CD4-positive, alpha-beta T cell treated with Interleukin-17A for 1 hour (primary cell): ENCODE measurements at regions not wholly inside any gene's neighbourhood (a gene's known extent, or its start where the extent isn't known, plus 50 kb on each side); places are given as distances from the start of the nearest gene placed in this dataset.

ENCODE experiments used
- DNase-seq: peaks from one replicate; pipeline ENCODE4 v3.0.0-alpha.2; 2020

- DNase-seq: no peak
Observed at GRCh38 chr10:130637089-130637676, 501.0 kb downstream of the GLRX3 start.

- no peak for DNase-seq
Observed at GRCh38 chr10:130638991-130639390, 502.8 kb downstream of the GLRX3 start.

GRCh38 chr10:130642926-130643325 lies 506.7 kb downstream of the GLRX3 start:
- DNase-seq: no peak

GRCh38 chr10:130647341-130647740 lies 511.1 kb downstream of the GLRX3 start:
- DNase-seq: no peak

- DNase-seq: no peak
Observed at GRCh38 chr10:130648807-130649206, 512.6 kb downstream of the GLRX3 start.

DNA sequence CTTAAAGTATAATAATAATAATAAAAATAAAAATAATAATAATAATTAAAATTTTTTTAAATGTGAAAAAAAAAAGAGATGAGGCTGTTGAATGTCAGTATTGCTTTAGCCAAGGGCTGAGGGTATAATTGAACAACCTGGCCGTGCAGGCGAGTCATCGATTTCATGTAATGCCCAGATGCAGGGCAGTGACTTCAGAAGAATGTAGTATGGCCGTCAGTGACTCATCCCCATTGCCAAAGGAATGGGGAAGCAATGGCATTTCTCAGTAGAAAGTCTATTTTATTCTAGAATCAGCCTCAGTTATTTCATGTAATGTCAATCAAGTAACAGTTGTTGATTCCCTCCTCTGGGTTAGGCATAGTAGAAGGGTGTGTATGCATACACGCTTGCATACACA lies 516.4 kb downstream of the GLRX3 start:
- no peak for DNase-seq

- no peak for DNase-seq
Observed at GRCh38 chr10:130652964-130653578, 516.9 kb downstream of the GLRX3 start.

DNA sequence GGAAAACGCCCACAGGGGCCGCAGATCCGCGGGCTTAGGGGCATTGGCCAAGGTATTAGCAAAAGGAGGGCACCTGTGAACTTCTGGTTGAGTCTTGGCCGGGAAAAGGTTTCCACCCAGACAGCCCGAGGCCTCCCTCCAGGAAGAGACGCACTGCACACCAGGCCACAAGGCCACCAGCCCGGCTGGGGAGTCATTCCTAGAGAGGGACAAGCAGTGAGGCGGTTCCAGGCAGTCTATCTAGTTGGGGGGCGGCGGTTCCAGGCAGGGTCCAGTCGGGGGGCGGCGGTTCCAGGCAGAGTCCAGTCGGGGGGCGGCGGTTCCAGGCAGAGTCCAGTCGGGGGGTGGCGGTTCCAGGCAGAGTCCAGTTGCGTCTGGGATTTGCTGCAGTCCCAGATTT lies 518.5 kb downstream of the GLRX3 start:
- no peak for DNase-seq

DNA sequence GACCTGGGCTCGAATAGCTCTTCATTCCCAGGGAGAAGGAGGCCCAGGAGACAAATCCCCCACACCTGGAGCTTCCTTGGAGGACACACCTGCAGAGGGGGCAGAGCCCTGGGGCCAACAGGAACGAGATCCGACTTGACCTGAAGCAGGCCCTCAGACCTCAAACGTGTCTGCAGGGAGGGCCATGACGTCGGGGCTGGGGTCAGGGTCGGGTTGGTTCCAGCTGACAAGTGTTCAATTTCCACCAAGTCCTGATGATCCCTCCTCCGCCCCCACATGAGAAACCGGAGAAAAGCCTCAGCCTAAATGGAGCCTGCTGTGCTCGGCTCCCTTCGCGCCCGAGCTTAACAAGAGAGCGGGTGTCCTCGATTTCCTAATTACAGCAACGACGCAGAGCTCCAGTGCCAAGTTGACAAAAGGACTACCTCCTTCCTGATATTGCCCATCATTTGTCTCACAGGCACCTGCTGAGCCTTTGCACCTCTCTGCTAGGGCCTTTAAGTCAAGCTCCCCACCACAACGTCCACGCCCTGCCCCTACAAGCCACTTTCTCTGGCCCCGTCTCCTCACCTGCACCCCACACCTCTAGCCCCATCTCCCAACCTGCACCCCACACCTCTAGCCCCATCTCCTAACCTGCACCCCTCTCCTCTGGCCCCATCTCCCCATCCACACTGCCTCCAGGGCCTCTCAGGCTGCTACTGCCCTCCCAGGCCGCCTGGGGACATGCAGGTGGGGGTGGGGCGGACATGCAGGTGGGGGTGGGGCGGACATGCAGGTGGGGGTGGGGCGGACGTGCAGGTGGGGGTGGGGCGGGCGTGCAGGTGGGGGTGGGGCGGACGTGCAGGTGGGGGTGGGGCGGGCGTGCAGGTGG lies 519.4 kb downstream of the GLRX3 start:
- DNase-seq: no peak

DNA sequence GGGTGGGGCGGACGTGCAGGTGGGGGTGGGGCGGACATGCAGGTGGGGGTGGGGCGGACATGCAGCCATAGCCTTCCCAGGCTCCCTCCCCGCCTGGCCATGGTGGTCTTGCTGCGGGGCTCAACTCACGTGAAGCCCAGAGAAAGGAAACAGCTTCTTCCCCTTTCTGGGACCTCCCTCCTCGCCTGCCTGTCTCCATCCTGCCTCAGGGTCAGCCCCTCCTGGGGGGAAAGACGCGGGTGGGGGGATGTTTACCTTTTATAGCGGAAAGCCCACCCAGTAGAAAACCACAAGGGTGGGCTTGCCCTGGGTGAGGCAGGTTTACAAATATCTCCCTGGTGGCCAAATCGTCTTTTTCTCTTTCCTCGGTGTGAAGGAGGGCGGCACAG lies 520.0 kb downstream of the GLRX3 start:
- DNase-seq: no peak

- DNase-seq: no peak
Observed at GRCh38 chr10:130656582-130657133, 520.5 kb downstream of the GLRX3 start.

DNA sequence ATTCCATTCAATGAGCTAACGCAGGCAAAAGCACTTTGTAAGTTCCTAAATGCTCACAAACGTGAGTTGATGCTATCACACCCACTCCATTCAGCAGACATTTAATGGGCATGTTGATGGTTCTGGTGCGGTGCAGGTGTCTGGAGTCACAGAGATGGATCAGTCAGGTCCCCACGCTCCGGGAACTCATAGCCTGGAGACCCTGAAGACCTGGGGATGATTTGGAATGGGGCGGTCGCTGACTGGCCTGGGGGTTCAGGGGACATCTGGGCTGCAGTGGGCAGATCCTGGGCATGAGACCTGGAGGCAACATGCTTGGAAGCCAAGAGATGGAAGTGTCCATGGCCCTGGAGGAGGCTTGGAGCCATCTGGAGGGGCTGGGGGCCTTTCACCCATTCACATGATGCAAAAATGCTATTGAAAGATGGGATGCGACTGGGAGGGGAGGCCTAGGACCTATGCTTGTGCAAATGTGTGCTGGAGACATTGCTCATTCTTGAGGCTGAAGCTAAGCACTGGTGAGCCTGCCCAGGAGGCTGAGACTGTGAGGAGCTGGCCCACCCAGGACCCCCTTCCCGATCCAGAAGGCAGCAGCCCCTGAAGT lies 522.6 kb downstream of the GLRX3 start:
- no peak for DNase-seq

DNA sequence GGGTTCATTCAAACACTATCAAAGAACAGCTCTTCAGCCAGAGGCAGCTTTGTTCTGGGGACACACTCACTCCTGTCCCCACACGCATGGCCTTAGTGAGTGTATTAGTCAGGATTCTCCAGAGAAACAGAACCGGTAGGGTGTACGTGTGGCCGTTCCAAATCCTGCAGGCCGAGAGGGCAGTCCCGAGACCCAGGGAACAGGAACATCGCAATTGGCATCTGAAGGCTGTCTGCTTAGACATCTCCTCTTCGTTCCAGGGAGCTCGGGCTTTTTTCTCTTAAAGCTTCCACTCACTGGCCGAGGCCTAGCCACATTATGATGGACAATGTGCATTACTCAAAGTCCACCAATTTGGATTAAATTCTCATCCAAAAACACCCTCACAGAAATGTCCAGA lies 523.3 kb downstream of the GLRX3 start:
- DNase-seq: no peak

DNA sequence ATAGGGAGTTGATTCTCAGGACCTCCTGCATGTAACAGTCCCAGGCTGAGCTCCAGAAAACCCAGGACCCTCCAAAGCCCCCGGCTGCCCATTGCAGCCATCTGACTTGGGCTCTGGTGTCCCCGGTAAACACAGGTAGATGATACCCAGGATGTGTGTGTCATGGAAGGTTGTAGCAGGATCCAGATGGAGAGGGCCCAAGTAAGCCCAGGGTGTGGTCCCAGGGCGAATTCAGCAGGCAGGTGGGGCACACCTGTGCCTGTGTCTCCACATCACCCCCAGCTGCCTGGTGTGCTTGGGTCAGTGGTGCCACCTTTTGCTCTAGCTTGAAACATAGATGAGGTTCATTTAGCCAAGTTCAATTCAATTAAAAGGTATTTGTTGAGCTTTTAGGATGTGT lies 524.1 kb downstream of the GLRX3 start:
- no peak for DNase-seq

GRCh38 chr10:130661419-130661818 lies 525.2 kb downstream of the GLRX3 start:
- DNase-seq: no peak

DNA sequence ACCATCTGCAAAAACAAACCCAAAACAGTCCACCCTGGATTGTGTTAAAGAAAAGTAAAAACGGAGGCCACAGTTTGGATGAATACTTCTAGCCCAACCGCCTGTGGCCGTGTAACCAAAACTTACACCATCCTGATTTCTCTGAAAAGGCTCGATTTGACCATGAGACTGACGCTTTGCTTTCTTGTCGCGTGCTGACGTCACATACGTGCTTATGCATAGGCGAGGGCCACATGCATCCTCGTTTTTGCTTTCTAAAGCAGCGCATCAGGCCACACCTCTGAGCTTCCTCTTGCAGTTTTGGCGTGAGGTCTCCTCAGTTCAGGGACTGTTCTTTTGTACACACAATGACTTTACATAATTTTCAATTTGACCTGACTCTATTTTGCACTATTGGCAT lies 526.6 kb downstream of the GLRX3 start:
- DNase-seq: no peak

DNA sequence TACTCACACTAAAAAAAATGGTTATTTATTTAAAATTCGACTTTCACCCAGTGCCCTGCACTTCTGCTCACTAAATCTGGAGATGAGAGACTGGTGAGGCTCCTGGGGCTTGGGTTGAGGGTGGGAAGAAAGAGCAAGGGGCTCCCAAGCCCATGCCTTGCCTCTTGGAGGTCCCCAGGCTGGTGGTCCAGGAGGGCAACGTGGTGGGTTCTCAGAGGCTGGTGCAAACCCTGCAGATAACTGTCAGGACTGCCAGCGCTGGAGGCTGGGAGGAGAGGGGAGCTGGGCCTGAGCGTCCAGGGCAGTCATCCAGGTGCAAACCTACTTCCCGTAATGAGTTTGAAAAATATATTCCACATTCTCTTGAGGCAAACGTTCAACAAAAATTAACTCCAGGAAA lies 528.3 kb downstream of the GLRX3 start:
- DNase-seq: no peak

DNA sequence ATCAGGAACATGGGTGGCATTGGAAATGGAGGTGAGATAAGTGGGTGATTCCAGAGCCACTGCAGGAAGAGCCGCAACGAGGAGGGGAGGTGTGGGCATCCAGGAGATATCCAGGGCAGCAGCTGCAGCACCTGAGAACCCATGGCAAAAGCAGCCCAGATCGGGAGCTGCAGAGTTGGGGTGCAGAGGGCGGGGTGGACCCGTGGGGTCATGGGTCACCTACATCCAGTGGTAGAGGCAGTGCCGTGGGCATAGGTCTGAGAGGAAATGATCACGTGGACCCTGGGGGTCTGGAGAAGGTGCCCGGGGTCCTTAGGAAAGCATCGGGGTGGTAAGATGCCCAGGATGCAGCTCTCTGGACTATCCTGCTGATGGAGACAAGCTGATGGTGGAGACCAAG lies 530.0 kb downstream of the GLRX3 start:
- DNase-seq: no peak

DNA sequence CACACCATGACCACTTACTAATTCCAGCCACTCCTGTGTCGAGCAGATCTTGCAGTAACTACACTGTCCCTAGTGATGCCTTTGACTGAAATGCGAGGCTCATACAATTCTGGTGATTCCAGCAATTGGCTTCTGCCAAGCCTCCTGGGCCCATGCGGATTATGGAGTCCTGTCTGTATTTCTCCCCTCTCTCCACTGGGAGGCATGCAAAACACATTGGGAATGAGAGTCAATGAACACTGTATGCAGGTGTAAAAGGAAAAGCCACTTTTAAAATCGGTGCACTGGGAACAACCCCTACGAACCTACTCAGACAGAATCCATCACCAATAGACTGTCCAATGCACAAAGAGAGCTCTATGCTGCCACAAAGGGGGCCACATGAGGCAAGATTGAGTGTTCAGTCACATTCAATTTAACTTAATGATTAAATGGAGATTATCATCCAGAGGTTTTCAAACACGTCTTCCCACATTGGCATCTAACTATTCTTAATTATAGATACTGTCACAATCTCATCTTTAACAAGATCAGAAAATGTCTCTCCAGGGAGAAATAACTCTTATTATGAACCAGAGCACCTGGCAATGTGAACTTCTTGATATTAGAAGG lies 550.6 kb downstream of the GLRX3 start:
- DNase-seq: no peak

GRCh38 chr10:130687566-130687965 lies 551.4 kb downstream of the GLRX3 start:
- no peak for DNase-seq

GRCh38 chr10:130689743-130690626 lies 553.8 kb downstream of the GLRX3 start:
- no peak for DNase-seq

GRCh38 chr10:130691776-130692175 lies 555.6 kb downstream of the GLRX3 start:
- DNase-seq: no peak
